Stimulated activated CD8-positive, alpha-beta memory T cell treated with anti-CD3 and anti-CD28 coated beads, Interleukin-12 subunit alpha, Interleukin-12 subunit beta, amount 100 ng/mL, for 4 hours (primary cell): ENCODE measurements at regions not wholly inside any gene's neighbourhood (a gene's known extent, or its start where the extent isn't known, plus 50 kb on each side); places are given as distances from the start of the nearest gene placed in this dataset.
"Not testable (repeated sequence)": the region's sequence is repeated elsewhere in the genome, so short reads cannot be mapped to it uniquely, and the experiment has no call there.

Experiments
- DNase-seq: peaks from one replicate; pipeline ENCODE4 v3.0.0-alpha.2; 2020; ENCODE audit warnings: low read depth

DNA sequence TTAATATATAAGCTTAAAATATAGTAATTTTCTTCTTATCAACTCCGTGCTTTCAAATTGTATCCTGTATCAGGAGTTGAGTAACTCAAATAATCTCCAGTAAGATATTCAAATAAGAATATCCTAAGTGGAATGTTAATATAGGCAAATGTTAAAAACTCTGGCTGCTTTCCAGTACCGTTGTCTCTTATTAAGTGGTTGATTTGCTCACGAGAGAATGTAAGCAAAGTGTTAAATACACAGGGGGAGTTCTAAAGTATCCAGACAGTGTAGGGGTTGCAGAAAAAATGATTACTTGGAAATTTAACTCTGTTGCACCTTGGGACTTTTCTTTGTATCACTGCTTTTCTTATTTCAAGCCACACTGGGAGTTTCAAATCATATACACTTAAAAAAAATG, 478.9 kb upstream of the TBL1XR1 start:
- DNase-seq, result no peak

DNA sequence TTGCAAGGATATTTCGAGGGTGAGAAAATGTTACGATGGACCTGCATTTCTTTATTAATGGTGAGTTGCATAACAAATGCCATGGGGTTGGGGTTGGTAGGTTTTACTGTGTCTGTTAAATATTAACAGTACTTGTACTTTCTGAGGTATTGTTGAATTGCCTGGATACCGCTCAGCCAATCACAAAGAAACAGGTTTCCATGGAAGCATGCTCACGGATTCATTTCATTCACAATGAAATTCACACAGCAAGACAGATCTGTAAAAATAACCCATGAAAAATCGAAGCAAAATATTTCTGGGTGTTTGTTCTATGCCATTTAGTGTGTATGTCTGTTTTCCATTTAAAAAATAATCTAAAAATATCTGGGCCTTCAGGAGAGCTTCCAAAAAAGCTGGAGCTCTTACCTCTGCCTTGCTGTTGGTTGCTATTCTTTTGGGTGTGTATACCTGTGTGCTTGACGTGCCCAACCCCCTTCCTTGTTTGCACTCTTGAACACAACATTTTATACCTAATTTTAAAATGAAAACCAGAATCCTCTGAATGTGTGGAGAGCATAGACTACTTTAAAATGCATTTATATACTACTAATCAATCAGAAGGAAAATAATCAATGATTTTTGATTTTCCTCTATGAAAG, 479.8 kb upstream of the TBL1XR1 start:
- no peak for DNase-seq

DNA sequence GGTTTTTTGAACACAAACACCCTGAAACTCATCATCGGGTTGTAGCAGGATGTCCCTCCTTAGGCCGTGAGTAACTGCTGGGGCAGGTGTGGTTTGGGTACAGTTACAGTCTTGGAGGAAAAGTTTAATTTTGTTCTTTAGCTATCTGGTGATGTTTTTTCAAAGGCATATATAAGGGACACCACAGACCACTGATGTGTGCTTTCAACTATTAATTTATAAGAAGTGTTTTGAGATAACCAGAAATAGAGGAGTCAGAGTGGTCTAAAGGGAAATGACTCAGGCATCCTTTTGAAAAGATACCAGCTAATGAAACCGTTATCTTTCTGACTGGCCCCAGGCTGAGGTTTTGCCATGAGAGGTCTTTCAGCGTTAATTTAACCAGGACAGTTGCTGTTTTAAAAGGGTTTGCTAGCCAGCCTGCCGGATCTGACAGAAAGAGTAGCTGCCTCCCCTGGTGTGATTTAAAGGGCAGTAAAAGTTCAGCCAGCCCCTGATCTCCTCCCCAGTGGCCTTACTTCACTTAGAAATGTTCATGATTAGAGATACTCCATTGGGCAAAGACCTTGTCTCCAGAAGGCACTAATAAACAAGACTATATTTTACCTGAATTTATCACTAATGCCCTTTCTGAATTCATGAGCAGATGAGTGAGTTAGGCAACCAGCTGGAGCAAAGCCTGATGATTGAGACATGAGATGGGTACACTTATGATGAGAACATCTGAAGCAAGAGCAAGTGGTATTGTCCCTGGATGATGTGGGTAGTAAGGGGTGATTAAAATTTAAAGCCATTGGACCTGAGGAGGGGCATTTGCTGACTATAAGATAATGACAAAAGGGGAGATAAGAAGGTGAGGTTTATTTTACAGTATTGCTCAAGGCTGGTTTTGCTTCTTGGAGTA, 482.5 kb upstream of the TBL1XR1 start:
- DNase-seq, result no peak

DNA sequence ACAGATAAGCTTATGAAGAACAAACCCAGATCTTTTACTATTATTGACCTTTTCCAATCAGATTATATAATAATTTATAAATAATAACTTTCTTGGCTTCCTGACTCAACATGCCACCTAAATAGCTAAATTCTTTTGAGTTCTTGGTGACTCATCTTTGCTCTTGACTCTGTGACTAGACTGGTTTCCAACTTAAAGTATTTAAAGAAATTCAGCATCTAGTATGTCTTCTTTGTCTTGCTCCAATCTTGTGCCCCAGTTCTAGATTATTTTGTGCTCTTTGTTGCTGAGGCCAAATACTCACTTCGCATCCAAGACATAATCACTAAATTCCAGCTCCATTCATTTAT, 483.2 kb upstream of the TBL1XR1 start:
- DNase-seq, result no peak

DNA sequence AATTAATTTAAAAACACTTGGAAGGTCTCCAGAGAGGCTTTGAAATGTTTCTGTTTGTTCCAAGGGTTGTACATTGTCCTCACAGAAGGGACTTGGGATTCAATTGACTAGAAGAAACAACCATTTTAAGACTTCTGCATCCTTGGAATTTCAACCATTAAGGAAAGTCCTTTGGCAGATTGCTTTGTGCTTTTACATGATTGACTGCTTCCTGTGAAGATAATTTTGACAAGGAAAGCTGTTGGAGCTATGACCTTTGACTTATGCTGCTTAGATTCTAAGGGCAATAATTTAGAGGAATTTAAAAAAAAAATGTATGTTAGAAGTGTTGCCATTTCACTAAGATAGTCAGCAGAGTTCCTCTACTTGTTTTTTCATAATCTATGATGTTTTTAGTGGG, 483.9 kb upstream of the TBL1XR1 start:
- DNase-seq, result no peak

DNA sequence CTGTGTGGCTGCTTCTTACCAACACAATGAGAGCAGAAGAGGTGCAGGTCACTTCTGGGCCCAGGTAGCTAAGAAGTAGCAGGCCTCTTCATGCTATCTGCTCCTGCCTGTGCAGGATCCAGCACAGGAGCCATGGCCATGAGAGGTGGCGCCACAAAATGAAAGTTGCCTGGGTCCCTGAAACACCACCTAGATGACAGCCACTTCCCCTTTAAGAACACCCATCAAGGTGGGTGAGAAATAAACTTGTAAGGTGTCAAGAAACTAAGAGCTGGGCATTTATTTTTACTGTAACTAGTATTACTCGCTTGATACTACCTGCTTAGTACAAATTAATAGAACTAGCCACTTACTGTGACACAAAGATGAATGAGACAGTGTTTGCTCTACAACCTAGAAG, 484.6 kb upstream of the TBL1XR1 start:
- DNase-seq, result no peak

DNA sequence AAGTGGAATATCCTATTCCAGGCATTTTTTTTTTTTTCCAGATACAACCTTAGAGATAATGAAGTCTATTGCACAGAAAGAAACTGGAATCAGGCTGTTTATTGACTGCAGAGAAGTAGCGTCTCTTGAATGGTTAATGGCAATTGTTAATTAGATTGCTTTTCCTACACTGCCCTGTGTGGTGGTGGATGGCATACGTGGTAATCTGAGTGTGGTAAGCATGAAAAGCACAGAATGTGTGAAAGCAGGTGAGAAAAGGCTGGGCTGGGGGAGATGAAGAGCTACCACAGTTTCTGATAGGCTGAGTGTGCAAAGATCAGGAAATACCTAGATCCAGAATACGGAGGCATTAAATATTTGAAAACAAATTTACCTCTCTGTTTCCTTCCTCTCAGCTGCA, 486.3 kb upstream of the TBL1XR1 start:
- DNase-seq, result no peak

DNA sequence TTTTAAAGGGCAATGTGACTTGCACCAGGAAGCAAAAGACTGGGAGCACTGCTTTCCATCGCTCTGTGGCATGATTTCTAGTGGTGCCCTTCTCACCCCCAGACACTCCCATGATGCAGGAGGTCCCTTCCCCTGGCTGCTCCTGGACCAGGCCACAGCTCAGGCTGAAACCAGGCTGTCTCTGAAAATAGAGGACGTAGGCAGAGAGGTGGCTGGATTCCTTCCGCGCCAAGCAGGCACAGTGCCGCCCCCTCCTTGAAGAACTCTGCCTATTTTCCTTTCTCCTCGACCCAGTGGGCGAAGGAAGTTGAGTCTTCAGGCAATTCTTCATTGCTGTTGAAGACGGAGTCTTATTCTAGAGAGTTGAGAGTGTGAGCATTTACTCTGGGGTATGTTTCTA, 489.4 kb upstream of the TBL1XR1 start:
- no peak for DNase-seq

DNA sequence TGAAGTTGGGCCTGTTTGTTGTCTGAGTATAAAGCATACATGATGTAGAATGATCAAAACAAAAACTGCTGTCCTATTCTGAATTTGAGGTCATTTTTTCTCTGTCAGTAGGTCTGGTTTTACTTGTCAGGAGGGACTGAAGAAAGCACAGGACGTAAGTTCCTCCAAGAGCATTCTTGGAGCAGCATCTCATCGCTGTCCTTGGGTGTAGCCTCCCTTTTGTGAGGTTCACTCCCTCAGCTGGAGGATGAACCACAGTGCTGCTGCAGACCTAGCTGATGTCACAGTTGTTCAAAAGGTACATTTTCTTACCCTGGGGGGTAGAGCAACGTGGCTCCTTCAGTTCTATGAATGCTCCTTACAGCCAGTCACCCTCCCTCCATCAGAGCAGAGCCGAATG, 490.0 kb upstream of the TBL1XR1 start:
- DNase-seq, result no peak

DNA sequence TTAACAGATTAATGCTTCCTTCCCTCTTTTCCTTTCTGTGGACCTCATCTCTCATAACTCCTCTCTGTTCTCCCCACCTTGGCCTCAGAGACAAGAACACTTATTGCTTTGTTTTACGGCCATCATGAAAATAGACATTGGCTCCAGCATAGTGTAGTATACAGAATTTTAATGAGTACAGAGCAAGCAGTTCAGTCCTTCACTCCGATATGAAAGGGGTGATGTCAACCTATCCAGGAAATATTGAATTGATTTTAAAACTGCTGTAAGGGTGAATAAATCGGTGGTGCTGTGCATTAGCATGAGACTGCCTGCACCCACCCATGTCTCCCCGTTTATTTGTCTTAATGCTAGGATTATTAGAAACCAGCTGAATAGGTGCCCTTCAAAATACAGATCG, 490.9 kb upstream of the TBL1XR1 start:
- DNase-seq, result no peak

DNA sequence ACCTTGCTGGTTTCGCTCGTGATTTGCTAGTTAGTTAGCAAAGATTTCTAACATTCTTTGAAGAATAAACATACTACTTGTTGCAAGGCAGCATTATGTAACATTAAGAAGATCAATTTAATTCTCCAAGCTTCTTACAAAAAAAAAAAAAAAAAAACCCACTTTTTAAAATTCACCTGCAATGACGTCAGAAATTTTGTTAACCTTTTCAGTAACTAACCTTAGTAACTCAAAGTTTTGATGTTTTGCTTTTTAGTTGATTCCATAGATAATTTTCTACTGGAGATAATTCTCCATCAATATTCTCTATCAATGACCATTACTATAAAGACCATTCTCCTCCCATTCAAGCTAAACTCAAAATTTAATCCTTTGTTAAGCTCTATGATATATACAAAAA, 491.8 kb upstream of the TBL1XR1 start:
- no peak for DNase-seq

DNA sequence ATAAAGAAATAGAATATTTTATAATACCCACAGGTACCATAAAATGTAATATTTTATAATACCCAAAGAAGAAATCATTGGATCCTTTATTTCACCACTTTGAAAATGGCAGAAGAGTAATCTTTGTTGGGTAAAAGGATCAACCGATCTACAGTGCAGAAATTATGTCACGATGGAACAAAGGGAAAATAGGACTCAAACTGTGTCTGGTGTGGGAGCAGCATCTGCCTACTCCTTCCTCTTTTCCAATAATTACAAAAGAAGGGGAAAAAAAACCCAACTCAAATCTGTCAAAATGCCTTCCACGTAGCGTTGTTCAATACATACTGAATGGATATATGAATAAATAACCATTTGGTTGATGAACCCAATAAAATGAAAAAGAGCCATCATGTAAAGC, 492.6 kb upstream of the TBL1XR1 start:
- DNase-seq, result no peak

DNA sequence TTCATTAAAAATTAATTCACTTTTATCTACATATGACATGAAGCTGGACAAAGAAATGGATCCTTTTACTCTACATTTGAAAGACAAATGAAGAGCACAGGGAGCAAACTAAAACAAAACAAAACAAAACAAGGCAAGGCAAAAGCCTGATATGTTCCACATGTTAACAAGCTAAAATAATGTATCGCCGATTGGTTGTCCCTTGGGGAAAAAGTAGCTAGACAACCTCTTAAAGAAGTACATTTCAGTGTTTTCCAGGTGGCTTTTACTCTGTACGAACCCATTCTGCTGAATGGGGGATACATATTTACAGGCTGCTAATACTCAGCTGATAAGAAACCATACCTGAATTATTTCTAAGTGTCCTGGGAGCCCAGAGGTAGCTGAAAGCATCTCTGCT, 493.0 kb upstream of the TBL1XR1 start:
- no peak for DNase-seq

DNA sequence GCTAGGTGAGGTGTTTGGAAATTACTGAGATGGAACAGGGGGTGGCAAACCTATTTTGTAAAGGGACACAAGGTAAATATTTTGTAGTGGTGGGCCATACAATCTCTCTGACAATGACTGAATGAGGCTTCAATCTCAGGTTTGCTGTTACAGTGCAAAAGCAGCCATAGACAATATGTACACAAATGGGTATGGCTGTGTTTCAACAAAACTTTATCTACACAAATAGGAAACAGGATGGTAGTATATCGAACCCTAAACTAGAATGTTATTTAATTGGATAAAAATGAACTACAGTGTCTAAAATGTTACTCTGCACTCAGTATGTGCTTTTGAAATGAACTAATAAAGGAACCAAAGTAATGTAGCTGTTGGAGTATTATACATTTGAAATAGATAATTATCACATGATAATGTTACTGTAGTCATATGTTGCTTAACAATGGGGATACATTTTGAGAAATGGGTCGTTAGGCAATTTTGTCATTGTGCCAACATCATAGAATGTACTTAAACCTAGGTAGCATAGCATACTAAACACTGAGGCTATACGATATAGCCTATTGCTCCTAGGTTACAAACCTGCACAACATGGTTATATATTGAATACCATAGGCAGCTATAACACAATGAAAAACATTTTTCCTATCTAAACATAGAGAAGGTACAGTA, 495.2 kb upstream of the TBL1XR1 start:
- DNase-seq, result no peak

DNA sequence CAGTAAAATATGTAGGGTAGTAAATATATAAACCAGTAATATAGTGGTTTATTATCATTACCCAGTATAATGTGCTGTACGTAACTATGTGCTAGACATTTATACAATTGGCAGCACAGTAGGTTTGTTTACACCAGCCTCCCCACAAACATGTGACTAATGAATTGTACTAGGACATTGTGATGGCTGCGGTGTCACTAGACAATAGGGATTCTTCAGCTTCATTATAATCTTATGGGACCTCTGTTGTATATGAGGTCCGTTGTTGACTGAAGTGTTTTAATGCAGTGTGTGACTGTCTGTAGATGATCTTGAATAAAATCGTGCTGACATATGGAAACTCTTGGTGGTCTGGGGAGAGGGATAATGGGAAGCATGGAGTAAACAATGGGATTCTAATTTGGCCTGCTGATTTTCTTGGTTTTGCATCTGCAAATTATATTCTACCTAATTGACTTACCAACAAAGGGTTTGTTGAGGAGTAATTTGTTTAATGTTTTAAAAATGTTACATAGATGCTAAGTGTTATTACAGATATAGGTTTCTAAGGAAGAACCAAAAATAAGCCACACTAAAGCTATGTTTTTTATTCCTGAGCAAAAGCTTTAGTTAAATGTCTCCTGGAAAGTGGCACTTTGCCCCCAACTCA, 496.5 kb upstream of the TBL1XR1 start:
- no peak for DNase-seq

DNA sequence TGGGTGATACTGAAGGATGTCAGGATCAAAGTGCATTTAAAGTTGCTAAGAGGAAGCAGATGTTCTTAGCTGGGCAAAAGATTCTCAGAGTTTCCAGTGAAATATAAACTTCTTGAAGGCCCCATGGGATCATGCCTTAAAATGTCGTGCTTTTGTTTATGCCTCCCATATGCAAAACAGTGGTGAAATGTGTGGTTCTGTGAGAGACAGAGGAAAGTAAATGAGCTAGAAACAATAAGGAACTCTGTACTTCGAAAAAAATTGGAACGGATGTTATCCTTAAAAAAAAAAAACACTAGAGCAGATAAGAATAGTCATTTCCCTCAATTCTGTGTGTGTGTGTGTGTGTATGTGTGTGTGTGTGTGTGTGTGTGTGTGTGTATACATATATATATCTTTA, 497.0 kb upstream of the TBL1XR1 start:
- DNase-seq, result no peak

DNA sequence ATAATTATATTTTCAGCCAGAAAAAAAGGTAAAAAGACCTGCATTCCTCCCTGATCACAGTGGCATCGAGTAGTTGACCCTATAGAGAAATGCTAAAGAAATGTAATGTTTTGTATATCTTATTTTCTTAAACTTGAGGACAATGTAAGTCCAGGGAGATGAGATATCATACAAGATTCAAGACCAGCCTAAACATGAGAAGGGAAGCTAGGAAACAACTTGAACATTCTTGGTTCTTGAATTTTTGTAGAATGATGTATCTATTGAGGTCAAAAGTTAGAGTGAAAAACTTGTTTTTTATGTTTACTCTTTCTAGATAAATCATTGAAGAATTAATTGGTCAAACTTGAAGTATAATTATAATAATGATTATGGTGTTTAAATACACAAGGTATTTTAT, 497.7 kb upstream of the TBL1XR1 start:
- DNase-seq, result no peak

DNA sequence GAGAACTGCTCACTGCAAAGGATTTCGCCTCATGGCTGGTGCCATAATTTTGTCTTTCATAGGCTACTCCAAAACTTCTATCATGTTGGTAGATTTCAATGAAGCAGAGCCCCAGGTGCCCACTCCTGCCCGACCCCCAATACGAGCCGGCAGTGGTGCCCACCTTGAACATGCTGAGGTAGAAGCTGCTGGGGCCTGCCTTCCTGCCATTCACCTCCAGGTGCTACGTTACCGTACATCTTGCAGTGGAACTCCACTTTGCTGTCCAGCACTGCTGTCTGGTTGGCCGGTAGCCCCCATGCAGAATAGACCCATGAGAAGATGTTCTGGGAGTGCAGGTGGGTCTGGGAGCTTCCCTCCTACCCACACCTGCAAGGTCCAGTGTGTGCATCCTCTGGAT, 502.8 kb upstream of the TBL1XR1 start:
- DNase-seq, result no peak

DNA sequence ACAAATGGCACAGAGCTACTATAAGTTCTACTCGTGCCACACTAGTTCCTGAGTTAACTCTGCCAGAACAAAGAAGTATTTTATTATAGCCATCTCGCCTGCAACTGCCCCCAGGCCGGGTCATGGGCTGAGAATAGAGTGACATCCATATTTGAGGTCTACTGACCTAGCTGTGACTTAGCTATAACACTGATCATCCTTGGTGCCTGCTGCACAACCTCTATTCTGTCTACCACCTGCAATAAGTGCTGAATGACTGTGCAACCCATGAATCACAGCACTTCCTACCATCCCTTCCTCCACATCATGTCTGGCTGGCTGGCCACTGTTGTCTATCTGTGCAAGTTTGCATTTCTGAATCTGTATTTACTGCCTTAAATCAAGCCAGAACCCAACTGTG, 506.5 kb upstream of the TBL1XR1 start:
- DNase-seq, result no peak

DNA sequence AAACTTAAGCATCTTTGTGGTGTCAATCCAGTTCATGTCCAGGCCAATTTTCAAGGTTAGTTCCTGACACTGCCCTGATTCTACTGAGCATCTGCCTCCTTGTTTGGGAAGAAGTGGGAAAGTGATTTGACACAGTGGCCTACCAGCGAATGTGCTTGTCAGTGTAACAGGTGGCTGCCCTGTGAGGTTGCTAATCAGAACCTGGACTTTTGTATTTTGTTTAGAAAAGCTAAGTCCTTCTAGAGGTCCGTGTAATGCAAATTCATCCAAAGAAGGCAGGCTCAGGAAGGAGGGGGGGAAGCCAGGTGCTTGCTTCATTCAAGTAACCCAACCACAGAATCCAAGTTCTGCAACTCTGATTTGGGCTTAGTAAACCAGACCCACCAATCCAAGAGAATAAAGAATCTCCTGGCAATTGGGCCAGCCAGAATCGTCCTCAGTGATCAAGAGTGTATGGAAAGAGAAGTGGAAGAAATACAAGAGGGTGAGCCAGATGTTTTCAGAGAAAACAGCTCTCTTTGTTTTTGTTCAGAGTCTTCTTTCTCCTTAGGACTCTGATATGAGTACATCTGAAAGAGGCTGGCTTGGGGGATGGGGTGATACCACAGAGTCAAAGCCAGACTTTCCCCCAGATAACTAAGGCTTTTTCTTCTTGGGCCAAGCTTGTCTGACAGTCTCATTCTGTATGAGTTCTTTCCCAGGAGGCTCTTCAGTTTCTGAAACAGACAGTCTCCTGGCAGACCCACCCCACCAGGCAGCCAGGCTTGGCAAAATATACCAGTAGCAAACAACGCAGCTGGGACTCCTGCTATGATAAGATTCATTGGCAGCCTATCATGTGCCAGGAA, 508.9 kb upstream of the TBL1XR1 start:
- DNase-seq, result no peak

DNA sequence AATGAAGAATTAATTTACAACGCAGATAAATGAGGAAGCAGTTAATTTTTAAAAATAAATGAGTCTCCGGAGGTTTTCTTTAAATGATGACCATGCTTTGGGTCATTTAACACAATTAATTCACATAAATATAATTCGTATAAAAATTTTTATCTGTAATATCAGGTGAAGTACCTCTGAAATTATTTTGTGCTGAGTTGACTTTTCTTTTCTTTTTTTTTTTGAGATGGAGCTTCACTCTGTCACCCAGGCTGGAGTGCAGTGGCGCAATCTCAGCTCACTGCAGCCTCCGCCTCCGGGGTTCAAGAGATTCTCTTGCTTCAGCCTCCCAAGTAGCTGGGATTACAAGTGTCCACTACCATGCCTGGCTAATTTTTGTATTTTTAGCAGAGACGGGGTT, 512.2 kb upstream of the TBL1XR1 start:
- DNase-seq, result not testable (repeated sequence)

DNA sequence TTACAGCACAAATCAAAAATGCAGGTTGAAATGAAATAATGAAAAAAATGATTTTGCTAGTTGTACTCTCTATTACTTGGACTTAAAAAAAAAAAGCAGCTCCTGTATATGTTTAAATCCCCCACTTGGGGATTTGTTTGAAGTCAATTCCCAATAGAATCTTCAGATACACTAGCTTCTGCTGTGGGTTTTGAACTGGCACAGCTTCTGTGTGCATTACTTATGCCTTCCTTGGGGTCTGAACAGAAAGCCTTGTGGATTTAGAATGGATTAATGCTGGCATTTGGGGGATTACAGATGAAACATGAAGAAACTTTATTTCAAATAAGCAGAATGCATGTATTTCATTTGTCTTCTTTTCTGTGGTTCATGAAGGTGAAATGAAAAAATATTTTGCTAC, 513.2 kb upstream of the TBL1XR1 start:
- no peak for DNase-seq
